Upper lobe of left lung (tissue), 6 donors: ENCODE measurements at regions not wholly inside any gene's neighbourhood (a gene's known extent, or its start where the extent isn't known, plus 50 kb on each side); places are given as distances from the start of the nearest gene placed in this dataset.

Experiments
- ATAC-seq, 2 donors: fragments of 200-7000 bp; cut with Tn5 transposase; one replicate each; pipeline ENCODE4 v1.9.1; 2022; ENCODE audit warnings: mild to moderate bottlenecking in 2 of 2, moderate library complexity in 2 of 2; ENCODE audit not compliant: low FRiP score in 2 of 2
- DNase-seq, 2 donors: peaks; one replicate each; pipeline ENCODE4 v3.0.0-alpha.2; 2019 to 2020
- H3K27ac ChIP-seq, 4 donors: fragments of 200-600 bp; sonication (generic); one replicate each; pipeline ENCODE4 v1.5.1; 2016 to 2019
- H3K27me3 ChIP-seq, 4 donors: fragments of 200-600 bp; sonication (generic); one replicate each; pipeline ENCODE4 v1.5.1; 2017 to 2019
- H3K36me3 ChIP-seq, 4 donors: fragments of 200-600 bp; sonication (generic); one replicate each; pipeline ENCODE4 v1.5.1; 2016 to 2019
- H3K4me1 ChIP-seq, 4 donors: fragments of 200-600 bp; sonication (generic); one replicate each; pipeline ENCODE4 v1.5.1; 2018 to 2019
- H3K4me3 ChIP-seq, 4 donors: fragments of 200-600 bp; sonication (generic); one replicate each; pipeline ENCODE4 v1.5.1; 2017 to 2019; ENCODE audit warnings: mild to moderate bottlenecking in 2 of 4, moderate library complexity in 1 of 4
- H3K9me3 ChIP-seq, 4 donors: fragments of 200-600 bp; sonication (generic); one replicate each; pipeline ENCODE4 v1.5.1; 2018 to 2019
- CTCF ChIP-seq, 6 experiments: fragments of 450-650 bp in 4 of 6; fragments of 200-600 bp in 2 of 6; sonication (generic) in 2 of 6; IDR thresholded peaks; one replicate each; pipeline ENCODE4 v1.5.1; 2016 to 2019; ENCODE audit warnings: antibody characterized with exemption in 6 of 6
- EP300 ChIP-seq, 4 donors: sonication (generic); formaldehyde crosslinking; IDR thresholded peaks; one replicate each; pipeline ENCODE4 v1.5.1; 2017; ENCODE audit warnings: antibody characterized with exemption in 4 of 4, control low read depth in 2 of 4
- POLR2A ChIP-seq, 4 donors: fragments of 450-650 bp; IDR thresholded peaks; one replicate each; pipeline ENCODE4 v1.5.1; 2016 to 2017; ENCODE audit warnings: antibody characterized with exemption in 4 of 4, mild to moderate bottlenecking in 2 of 4
- POLR2AphosphoS5 ChIP-seq, 2 donors: sonication (generic); formaldehyde crosslinking; IDR thresholded peaks; one replicate each; pipeline ENCODE4 v1.5.1; 2017; ENCODE audit warnings: antibody characterized with exemption in 2 of 2
- WGBS, 2 donors: methylation state at CpG; one replicate each; pipeline ENCODE4 v1.1.5; 2017 to 2018; 5-methylcytosine and 5-hydroxymethylcytosine counted together
- donor health status: DM: no; HTN: no; CAD: no; lungs with moderate emphysema.
- donor health status: DM: no; HTN: yes; CAD: no; lungs with severe emphysema.

GRCh38 chr2:14511541-14511940 is 121.0 kb upstream of the LRATD1 start:
- WGBS, 2 donors = 79 to 81% methylated on average over 4 of the region's 4 CpGs
- no peak for ATAC-seq

GRCh38 chr2:14513903-14514302 is 118.6 kb upstream of the LRATD1 start:
- no peak for TF ChIP-seq POLR2A (IDR thresholded peaks at IDR 0.05)
- Histone ChIP-seq H3K9me3 (no peaks in the 10 kb centered on the region), H3K27ac (no peak overlapping the region), H3K4me1 (no peaks in the 10 kb centered on the region), H3K36me3 (no peaks in the 10 kb centered on the region), H3K4me3 (no peak overlapping the region), H3K27me3 (no peaks in the 10 kb centered on the region)
- ATAC-seq (no peak), DNase-seq (no peak)
- 39 to 43% methylated on average over 1 of the region's 1 CpG for WGBS, 2 donors

More at GRCh38 chr2:14511541-14511940, 121.0 kb upstream of the LRATD1 start:
- no peaks in the 10 kb centered on the region for H3K36me3 ChIP-seq
- H3K9me3 ChIP-seq = no peaks in the 10 kb centered on the region
- no peaks in the 10 kb centered on the region for H3K4me1 ChIP-seq
- no peak overlapping the region for H3K4me3 ChIP-seq
- DNase-seq = no peak
- H3K27me3 ChIP-seq = no peaks in the 10 kb centered on the region
- H3K27ac ChIP-seq = no peak overlapping the region
- no peak for TF ChIP-seq POLR2A (IDR thresholded peaks at IDR 0.05)
- no peak for TF ChIP-seq CTCF (IDR thresholded peaks at IDR 0.05)
- no peak for TF ChIP-seq POLR2AphosphoS5 (IDR thresholded peaks at IDR 0.05)
- no peak for TF ChIP-seq EP300 (IDR thresholded peaks at IDR 0.05)

- TF ChIP-seq CTCF (IDR thresholded peaks at IDR 0.05) (no peak), POLR2AphosphoS5 (IDR thresholded peaks at IDR 0.05) (no peak), EP300 (IDR thresholded peaks at IDR 0.05) (no peak), POLR2A (IDR thresholded peaks at IDR 0.05) (no peak)
- H3K27ac ChIP-seq = no peak overlapping the region
- no peaks in the 10 kb centered on the region for H3K36me3 ChIP-seq
- H3K27me3 ChIP-seq = no peaks in the 10 kb centered on the region
- 88 to 89% methylated on average over 1 of the region's 1 CpG for WGBS, 2 donors
- no peak for ATAC-seq
- DNase-seq = no peak
- H3K9me3 ChIP-seq = no peaks in the 10 kb centered on the region
- H3K4me1 ChIP-seq = no peaks in the 10 kb centered on the region
- H3K4me3 ChIP-seq = no peak overlapping the region
Measured at GRCh38 chr2:14516844-14517243, 115.7 kb upstream of the LRATD1 start.

- WGBS, 2 donors = 84 to 89% methylated on average over 4 of the region's 4 CpGs
- H3K36me3 ChIP-seq = no peaks in the 10 kb centered on the region
- no peak overlapping the region for H3K4me3 ChIP-seq
- DNase-seq (no peak), ATAC-seq (no peak)
- no peak for TF ChIP-seq POLR2A (IDR thresholded peaks at IDR 0.05)
- TF ChIP-seq EP300 (IDR thresholded peaks at IDR 0.05) = no peak
- TF ChIP-seq CTCF (IDR thresholded peaks at IDR 0.05) = no peak
- no peak for TF ChIP-seq POLR2AphosphoS5 (IDR thresholded peaks at IDR 0.05)
- no peaks in the 10 kb centered on the region for H3K27me3 ChIP-seq
- H3K27ac ChIP-seq = no peak overlapping the region
- H3K4me1 ChIP-seq = no peaks in the 10 kb centered on the region
- H3K9me3 ChIP-seq = no peaks in the 10 kb centered on the region
Measured at GRCh38 chr2:14517731-14518130, 114.8 kb upstream of the LRATD1 start.

- Histone ChIP-seq H3K4me1 (no peaks in the 10 kb centered on the region), H3K36me3 (no peaks in the 10 kb centered on the region), H3K9me3 (no peaks in the 10 kb centered on the region), H3K4me3 (no peak overlapping the region), H3K27ac (no peak overlapping the region), H3K27me3 (no peaks in the 10 kb centered on the region)
- ATAC-seq = no peak
- 79 to 87% methylated on average over 10 of the region's 10 CpGs for WGBS, 2 donors
- TF ChIP-seq POLR2A (IDR thresholded peaks at IDR 0.05) (no peak), CTCF (IDR thresholded peaks at IDR 0.05) (no peak), EP300 (IDR thresholded peaks at IDR 0.05) (no peak), POLR2AphosphoS5 (IDR thresholded peaks at IDR 0.05) (no peak)
- DNase-seq = no peak
Measured at GRCh38 chr2:14520385-14520945, 112.1 kb upstream of the LRATD1 start.
